Breast epithelium (tissue), 4 donors: ENCODE measurements at regions not wholly inside any gene's neighbourhood (a gene's known extent, or its start where the extent isn't known, plus 50 kb on each side); places are given as distances from the start of the nearest gene placed in this dataset.

ENCODE experiments used
- DNase-seq, 2 donors: peaks; one replicate each; pipeline ENCODE4 v3.0.0-alpha.2; 2019; ENCODE audit warnings: low spot score in 2 of 2
- H3K27ac ChIP-seq, 2 donors: fragments of 200-600 bp; sonication (generic) in 1 of 2; one replicate each; pipeline ENCODE4 v1.5.1; 2016 to 2019; ENCODE audit warnings: mild to moderate bottlenecking in 1 of 2
- H3K27me3 ChIP-seq, 2 donors: fragments of 200-600 bp; sonication (generic) in 1 of 2; one replicate each; pipeline versions ENCODE4 v1.5.1 to v1.6.0; 2017 to 2019; ENCODE audit warnings: control low read depth in 1 of 2, mild to moderate bottlenecking in 1 of 2
- H3K36me3 ChIP-seq: fragments of 200-600 bp; one replicate; pipeline ENCODE4 v1.5.1; 2019
- H3K4me1 ChIP-seq, 2 donors: fragments of 200-600 bp; sonication (generic); one replicate each; pipeline ENCODE4 v1.5.1; 2016 to 2019; ENCODE audit warnings: control low read depth in 1 of 2
- H3K4me3 ChIP-seq, 3 donors: fragments of 200-600 bp; sonication (generic); 1 replicate in 2 of 3; 2 replicates in 1 of 3; pipeline ENCODE4 v1.5.1; 2016 to 2019; ENCODE audit warnings: mild to moderate bottlenecking in 3 of 3, moderate library complexity in 2 of 3
- H3K9me3 ChIP-seq, 2 donors: fragments of 200-600 bp; sonication (generic) in 1 of 2; one replicate each; pipeline ENCODE4 v1.5.1; 2016 to 2019; ENCODE audit warnings: control low read depth in 1 of 2
- CTCF ChIP-seq, 3 donors: fragments of 450-650 bp; IDR thresholded peaks; one replicate each; pipeline ENCODE4 v1.5.1; 2016 to 2017; ENCODE audit warnings: antibody characterized with exemption in 3 of 3, mild to moderate bottlenecking in 3 of 3, moderate library complexity in 3 of 3
- POLR2A ChIP-seq: fragments of 450-650 bp; IDR thresholded peaks from one replicate; pipeline ENCODE4 v1.6.1; 2016; ENCODE audit warnings: antibody characterized with exemption, mild to moderate bottlenecking, moderate library complexity
- POLR2AphosphoS5 ChIP-seq, 3 donors: sonication (generic); formaldehyde crosslinking; IDR thresholded peaks; one replicate each; pipeline ENCODE4 v1.6.1; 2017; ENCODE audit warnings: antibody characterized with exemption in 3 of 3
- intact Hi-C: fragments of 100-400 bp; cut with DNase I; formaldehyde crosslinking; loops from one replicate; pipeline ENCODE4 v1.15.1; 2023; ENCODE audit warnings: low total_unique reads

GRCh38 chr7:46525876-46526275 is 604.8 kb upstream of the IGFBP3 start:
- Histone ChIP-seq H3K27ac (no peak overlapping the region), H3K36me3 (no peaks in the 10 kb centered on the region), H3K4me3 (no peak overlapping the region), H3K4me1 (no peaks in the 10 kb centered on the region), H3K27me3 (no peaks in the 10 kb centered on the region), H3K9me3 (peaks cover 6 to 9% of the 10 kb centered on the region in 2 donors)
- DNase-seq, result no peak
- TF ChIP-seq POLR2A (no peak), POLR2AphosphoS5 (IDR thresholded peaks at IDR 0.05) (no peak), CTCF (IDR thresholded peaks at IDR 0.05) (no peak)
- intact Hi-C loops, result no loop called here

GRCh38 chr7:46524350-46524749 is 603.3 kb upstream of the IGFBP3 start:
- peaks cover 6 to 9% of the 10 kb centered on the region in 2 donors for H3K9me3 ChIP-seq
- H3K4me3 ChIP-seq, result no peak overlapping the region
- H3K27ac ChIP-seq, result no peak overlapping the region
- no peaks in the 10 kb centered on the region for H3K36me3 ChIP-seq
- no peak for TF ChIP-seq POLR2A
- TF ChIP-seq CTCF (IDR thresholded peaks at IDR 0.05), result no peak
- no peak for TF ChIP-seq POLR2AphosphoS5 (IDR thresholded peaks at IDR 0.05)
- DNase-seq, result no peak
- no peaks in the 10 kb centered on the region for H3K4me1 ChIP-seq
- intact Hi-C loops, result no loop called here
- no peaks in the 10 kb centered on the region for H3K27me3 ChIP-seq

- no peak overlapping the region for H3K4me3 ChIP-seq
- no peak overlapping the region for H3K27ac ChIP-seq
- TF ChIP-seq POLR2AphosphoS5 (IDR thresholded peaks at IDR 0.05) (no peak), POLR2A (no peak), CTCF (IDR thresholded peaks at IDR 0.05) (no peak)
- DNase-seq, result no peak
- H3K27me3 ChIP-seq, result no peaks in the 10 kb centered on the region
- H3K9me3 ChIP-seq, result peaks cover 0 to under 1% of the 10 kb centered on the region in 2 donors
- intact Hi-C loops, result no loop called here
- H3K36me3 ChIP-seq, result no peaks in the 10 kb centered on the region
- H3K4me1 ChIP-seq, result no peaks in the 10 kb centered on the region
Measured at GRCh38 chr7:46522354-46522906, 601.4 kb upstream of the IGFBP3 start.

- Histone ChIP-seq H3K27me3 (no peaks in the 10 kb centered on the region), H3K4me1 (no peaks in the 10 kb centered on the region), H3K27ac (no peak overlapping the region), H3K9me3 (no peaks in the 10 kb centered on the region), H3K36me3 (no peaks in the 10 kb centered on the region), H3K4me3 (no peak overlapping the region)
- intact Hi-C loops, result no loop called here
- no peak for DNase-seq
- no peak for TF ChIP-seq CTCF (IDR thresholded peaks at IDR 0.05)
- TF ChIP-seq POLR2A, result no peak
- no peak for TF ChIP-seq POLR2AphosphoS5 (IDR thresholded peaks at IDR 0.05)
Measured at GRCh38 chr7:46518713-46519112, 597.6 kb upstream of the IGFBP3 start.

GRCh38 chr7:46515844-46516590 is 594.9 kb upstream of the IGFBP3 start:
- Histone ChIP-seq H3K4me3 (no peak overlapping the region), H3K27ac (no peak overlapping the region), H3K9me3 (no peaks in the 10 kb centered on the region), H3K27me3 (no peaks in the 10 kb centered on the region), H3K36me3 (no peaks in the 10 kb centered on the region), H3K4me1 (no peaks in the 10 kb centered on the region)
- intact Hi-C loops, result no loop called here
- DNase-seq, result no peak
- TF ChIP-seq CTCF (IDR thresholded peaks at IDR 0.05), result no peak
- TF ChIP-seq POLR2AphosphoS5 (IDR thresholded peaks at IDR 0.05), result no peak
- TF ChIP-seq POLR2A, result no peak
